Central memory CD8-positive, alpha-beta T cell (primary cell): ENCODE measurements at regions not wholly inside any gene's neighbourhood (a gene's known extent, or its start where the extent isn't known, plus 50 kb on each side); places are given as distances from the start of the nearest gene placed in this dataset.

Experiments
- ATAC-seq: fragments of 150-1000 bp; cut with Tn5 transposase; replicated peaks from 2 replicates; pipeline ENCODE4 v1.10.0; 2022; ENCODE audit warnings: mild to moderate bottlenecking, moderate FRiP score, moderate number of reproducible peaks; ENCODE audit not compliant: poor library complexity, severe bottlenecking; ENCODE audit errors: extremely low read depth
- DNase-seq, 2 donors: peaks; one replicate each; pipeline ENCODE4 v3.0.0; 2021; ENCODE audit warnings: low spot score in 2 of 2
- H3K27ac Mint-ChIP-seq: one replicate; pipeline ENCODE4 v1.8.0; 2022; ENCODE audit warnings: low read depth, mild to moderate bottlenecking, moderate library complexity, mixed read lengths
- H3K27me3 Mint-ChIP-seq: one replicate; pipeline ENCODE4 v1.8.0; 2022; ENCODE audit warnings: mixed read lengths
- H3K36me3 Mint-ChIP-seq: one replicate; pipeline ENCODE4 v1.8.0; 2022; ENCODE audit warnings: mild to moderate bottlenecking, moderate library complexity, mixed read lengths; ENCODE audit not compliant: insufficient read depth
- H3K4me1 Mint-ChIP-seq: one replicate; pipeline ENCODE4 v1.8.0; 2022; ENCODE audit warnings: mixed read lengths
- H3K4me3 Mint-ChIP-seq: one replicate; pipeline ENCODE4 v1.8.0; 2022; ENCODE audit warnings: mild to moderate bottlenecking, moderate library complexity, mixed read lengths
- H3K9me3 Mint-ChIP-seq: one replicate; pipeline ENCODE4 v1.8.0; 2022; ENCODE audit warnings: mixed read lengths

GRCh38 chr18:73613706-73614340 lies 533.8 kb downstream of the FBXO15 start:
- H3K27ac Mint-ChIP-seq = no peak overlapping the region
- no peak for ATAC-seq
- H3K4me1 Mint-ChIP-seq = no peaks in the 10 kb centered on the region
- no peak overlapping the region for H3K4me3 Mint-ChIP-seq
- DNase-seq = no peak
- peaks cover 4% of the 10 kb centered on the region for H3K36me3 Mint-ChIP-seq
- peaks cover 24% of the 10 kb centered on the region for H3K9me3 Mint-ChIP-seq
- H3K27me3 Mint-ChIP-seq = no peaks in the 10 kb centered on the region

DNA sequence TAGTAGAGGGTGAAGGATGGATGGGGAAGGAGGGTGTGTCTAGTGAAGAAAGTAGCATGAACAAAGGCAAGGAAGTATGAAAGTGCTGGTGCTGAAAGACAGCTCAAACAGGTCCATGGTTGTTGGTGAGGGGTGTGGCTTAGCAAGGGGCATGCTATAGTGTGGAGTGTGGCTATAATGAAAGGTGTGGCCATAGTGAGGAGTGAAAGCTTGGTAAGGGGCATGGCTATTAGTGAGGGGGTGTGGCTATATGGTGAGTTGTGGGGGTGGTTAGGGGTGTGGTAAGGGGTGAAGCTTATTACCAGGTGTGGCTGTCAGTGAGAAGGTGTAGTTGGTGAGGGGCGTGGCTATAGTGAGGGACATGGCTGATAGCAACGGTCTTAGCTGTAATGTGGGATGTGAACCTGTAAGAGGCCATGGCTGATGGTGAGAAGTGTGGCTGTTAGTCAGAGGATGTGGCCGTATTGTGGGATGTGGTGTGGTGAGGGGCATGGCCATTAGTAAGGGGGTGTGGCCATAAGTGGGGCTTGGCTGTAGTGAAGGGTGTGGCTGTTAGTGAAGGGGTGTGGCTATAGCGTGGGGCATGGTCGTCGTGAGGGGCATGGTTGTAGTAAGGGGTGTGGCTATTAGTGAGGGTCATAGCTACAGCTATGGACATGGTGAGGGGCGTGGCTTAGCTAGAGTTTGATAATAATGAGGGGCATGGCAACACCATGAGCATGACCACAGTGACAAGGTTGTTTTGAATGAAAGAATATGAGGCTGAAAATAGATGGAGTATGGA lies 549.6 kb downstream of the FBXO15 start:
- Mint-ChIP-seq H3K4me1 (no peaks in the 10 kb centered on the region), H3K27me3 (no peaks in the 10 kb centered on the region), H3K9me3 (peaks cover 30% of the 10 kb centered on the region), H3K4me3 (no peak overlapping the region), H3K36me3 (no peaks in the 10 kb centered on the region), H3K27ac (no peak overlapping the region)
- DNase-seq (no peak), ATAC-seq (no peak)

DNA sequence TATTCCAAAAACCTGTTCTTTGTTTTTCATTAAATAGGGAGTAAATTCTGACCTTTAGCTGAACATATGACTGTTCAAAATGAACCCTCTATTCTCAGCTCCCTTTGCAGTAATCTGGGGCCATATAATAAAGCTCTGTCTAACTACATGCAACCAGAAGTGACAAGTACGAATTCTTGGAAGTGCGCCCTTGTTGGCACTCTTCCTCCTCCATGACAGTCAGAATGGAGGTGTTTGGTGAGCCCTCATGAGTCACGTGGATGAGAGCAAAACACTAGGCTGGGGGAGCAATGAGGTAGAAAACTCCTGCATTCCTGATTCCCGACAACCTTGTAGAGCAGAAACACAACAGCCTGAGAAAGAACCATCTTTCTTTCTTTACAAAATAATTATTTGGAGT lies 552.9 kb downstream of the FBXO15 start:
- Mint-ChIP-seq H3K4me1 (no peaks in the 10 kb centered on the region), H3K36me3 (no peaks in the 10 kb centered on the region)

GRCh38 chr18:73593207-73593606 lies 554.4 kb downstream of the FBXO15 start:
- Mint-ChIP-seq H3K36me3 (no peaks in the 10 kb centered on the region), H3K4me3 (no peak overlapping the region), H3K27ac (no peak overlapping the region), H3K9me3 (peaks cover 21% of the 10 kb centered on the region), H3K27me3 (no peaks in the 10 kb centered on the region), H3K4me1 (no peaks in the 10 kb centered on the region)
- no peak for DNase-seq
- no peak for ATAC-seq

More for the DNA sequence above, 552.9 kb downstream of the FBXO15 start:
- DNase-seq (no peak), ATAC-seq (no peak)
- Mint-ChIP-seq H3K27ac (no peak overlapping the region), H3K4me3 (no peak overlapping the region), H3K27me3 (no peaks in the 10 kb centered on the region), H3K9me3 (peaks cover 29% of the 10 kb centered on the region)

GRCh38 chr18:73590950-73591349 lies 556.7 kb downstream of the FBXO15 start:
- H3K36me3 Mint-ChIP-seq = no peaks in the 10 kb centered on the region
- DNase-seq (no peak), ATAC-seq (no peak)
- no peak overlapping the region for H3K4me3 Mint-ChIP-seq
- no peaks in the 10 kb centered on the region for H3K4me1 Mint-ChIP-seq
- no peaks in the 10 kb centered on the region for H3K27me3 Mint-ChIP-seq
- peaks cover 10% of the 10 kb centered on the region for H3K9me3 Mint-ChIP-seq
- H3K27ac Mint-ChIP-seq = no peak overlapping the region

- Mint-ChIP-seq H3K36me3 (no peaks in the 10 kb centered on the region), H3K9me3 (peaks cover 30% of the 10 kb centered on the region), H3K4me1 (no peaks in the 10 kb centered on the region), H3K27ac (no peak overlapping the region), H3K27me3 (no peaks in the 10 kb centered on the region), H3K4me3 (no peak overlapping the region)
- ATAC-seq = no peak
- DNase-seq = no peak
Measured at GRCh38 chr18:73579698-73580097, 567.9 kb downstream of the FBXO15 start.

- H3K4me3 Mint-ChIP-seq = no peak overlapping the region
- DNase-seq = no peak
- no peak for ATAC-seq
- no peaks in the 10 kb centered on the region for H3K27me3 Mint-ChIP-seq
- no peaks in the 10 kb centered on the region for H3K36me3 Mint-ChIP-seq
- H3K9me3 Mint-ChIP-seq = peaks cover 13% of the 10 kb centered on the region
- H3K4me1 Mint-ChIP-seq = no peaks in the 10 kb centered on the region
- H3K27ac Mint-ChIP-seq = no peak overlapping the region
Measured at GRCh38 chr18:73577365-73577764, 570.3 kb downstream of the FBXO15 start.

- Mint-ChIP-seq H3K27ac (no peak overlapping the region), H3K4me1 (no peaks in the 10 kb centered on the region), H3K36me3 (peaks cover 1% of the 10 kb centered on the region), H3K9me3 (peaks cover 25% of the 10 kb centered on the region), H3K4me3 (no peak overlapping the region), H3K27me3 (no peaks in the 10 kb centered on the region)
- DNase-seq (no peak), ATAC-seq (no peak)
Measured at GRCh38 chr18:73563901-73564472, 583.6 kb downstream of the FBXO15 start.

GRCh38 chr18:73563345-73563744 lies 584.3 kb downstream of the FBXO15 start:
- Mint-ChIP-seq H3K27me3 (no peaks in the 10 kb centered on the region), H3K4me1 (no peaks in the 10 kb centered on the region), H3K4me3 (no peak overlapping the region), H3K9me3 (peaks cover 26% of the 10 kb centered on the region), H3K36me3 (peaks cover 1% of the 10 kb centered on the region), H3K27ac (no peak overlapping the region)
- no peak for ATAC-seq
- DNase-seq = no peak

- H3K9me3 Mint-ChIP-seq = peaks cover 5% of the 10 kb centered on the region
- H3K4me3 Mint-ChIP-seq = no peak overlapping the region
- H3K27ac Mint-ChIP-seq = no peak overlapping the region
- no peak for DNase-seq
- H3K27me3 Mint-ChIP-seq = no peaks in the 10 kb centered on the region
- H3K36me3 Mint-ChIP-seq = no peaks in the 10 kb centered on the region
- no peak for ATAC-seq
- no peaks in the 10 kb centered on the region for H3K4me1 Mint-ChIP-seq
Measured at GRCh38 chr18:73556904-73557303, 590.7 kb downstream of the FBXO15 start.

DNA sequence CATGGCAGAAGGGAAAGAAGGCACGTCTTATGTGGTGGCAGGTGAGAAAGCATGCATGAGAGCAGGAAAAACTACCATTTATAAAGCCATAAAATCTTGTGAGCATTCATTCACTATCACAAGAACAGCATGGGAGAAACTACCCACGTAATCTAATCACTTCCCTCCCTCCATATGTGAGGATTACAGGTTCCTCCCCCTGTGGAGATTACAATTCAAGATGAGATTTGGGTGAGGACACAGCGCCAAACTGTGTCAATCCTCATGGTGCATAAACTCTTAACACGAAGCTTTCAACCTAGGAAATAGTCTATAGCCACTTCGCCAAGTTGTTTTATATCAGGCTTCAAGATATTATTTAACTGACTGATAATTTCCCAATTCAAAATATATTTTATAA lies 595.5 kb downstream of the FBXO15 start:
- H3K36me3 Mint-ChIP-seq = no peaks in the 10 kb centered on the region
- H3K4me1 Mint-ChIP-seq = no peaks in the 10 kb centered on the region
- no peaks in the 10 kb centered on the region for H3K27me3 Mint-ChIP-seq
- ATAC-seq (no peak), DNase-seq (no peak)
- H3K9me3 Mint-ChIP-seq = no peaks in the 10 kb centered on the region
- no peak overlapping the region for H3K27ac Mint-ChIP-seq
- H3K4me3 Mint-ChIP-seq = no peak overlapping the region

- Mint-ChIP-seq H3K27me3 (no peaks in the 10 kb centered on the region), H3K36me3 (no peaks in the 10 kb centered on the region), H3K9me3 (no peaks in the 10 kb centered on the region), H3K4me3 (no peak overlapping the region), H3K4me1 (no peaks in the 10 kb centered on the region), H3K27ac (no peak overlapping the region)
- no peak for ATAC-seq
- DNase-seq = no peak
Measured at GRCh38 chr18:73551211-73551610, 596.4 kb downstream of the FBXO15 start.

DNA sequence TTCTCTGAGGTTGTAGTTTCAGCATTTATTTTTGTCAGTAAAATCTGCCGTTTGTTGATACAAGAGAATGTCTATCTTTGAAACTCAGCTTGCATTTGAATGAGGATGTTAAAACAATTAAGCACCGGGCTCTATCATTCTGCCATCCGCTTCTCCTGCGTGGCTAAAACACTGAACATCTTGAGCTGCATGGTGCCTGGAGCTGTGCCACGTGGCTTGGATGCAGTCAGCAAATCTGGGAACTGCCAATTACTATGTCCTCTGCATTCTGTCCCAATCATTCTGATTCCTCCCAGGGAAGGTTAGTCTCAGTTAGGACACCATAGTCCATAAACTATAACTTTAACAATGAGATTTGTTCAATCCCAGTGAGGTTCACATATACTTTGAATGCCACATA lies 598.4 kb downstream of the FBXO15 start:
- Mint-ChIP-seq H3K27me3 (no peaks in the 10 kb centered on the region), H3K9me3 (no peaks in the 10 kb centered on the region), H3K27ac (no peak overlapping the region), H3K4me3 (no peak overlapping the region), H3K4me1 (no peaks in the 10 kb centered on the region), H3K36me3 (no peaks in the 10 kb centered on the region)
- DNase-seq (no peak), ATAC-seq (no peak)
